Fibroblast of the aortic adventitia (primary cell): ENCODE measurements at regions not wholly inside any gene's neighbourhood (a gene's known extent, or its start where the extent isn't known, plus 50 kb on each side); places are given as distances from the start of the nearest gene placed in this dataset.

ENCODE experiments used
- DNase-seq: peaks from one replicate; pipeline ENCODE4 v3.0.0-alpha.2; 2010; ENCODE audit warnings: low read depth
- H3K4me3 ChIP-seq: 2 replicates; pipeline ENCODE4 v1.5.1; 2011; ENCODE audit warnings: low read depth, mild to moderate bottlenecking, control low read depth, low read length, moderate library complexity
- TF ChIP-seq, protein P1 (sequence below): IDR thresholded peaks from 2 replicates; pipeline ENCODE4 v1.5.1; 2011; ENCODE audit warnings: mild to moderate bottlenecking, low read length, control low read depth, inconsistent platforms; ENCODE audit not compliant: insufficient read depth

DNA sequence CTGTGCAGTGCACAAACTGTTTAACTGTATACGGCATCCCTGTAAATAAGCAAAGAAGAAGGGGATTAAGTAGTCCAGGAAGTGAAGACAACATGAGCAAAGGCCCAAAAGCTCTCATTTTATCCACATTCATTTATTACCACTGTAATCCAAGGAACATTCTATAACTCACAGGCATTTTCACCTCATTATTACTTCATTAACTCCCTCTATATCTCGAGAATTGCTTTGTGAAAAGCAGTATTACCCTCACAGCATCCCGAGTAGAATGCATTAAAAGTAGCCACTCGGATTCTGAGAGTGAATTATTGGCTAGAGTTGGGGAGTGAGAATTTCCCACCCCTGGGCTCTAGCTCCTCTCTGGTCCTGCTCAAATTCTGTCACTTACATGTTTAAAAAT is 51.0 kb upstream of the CHCHD3 start:
- DNase-seq: no peak
- no peak overlapping the region for H3K4me3 ChIP-seq
- TF ChIP-seq, protein P1, sequence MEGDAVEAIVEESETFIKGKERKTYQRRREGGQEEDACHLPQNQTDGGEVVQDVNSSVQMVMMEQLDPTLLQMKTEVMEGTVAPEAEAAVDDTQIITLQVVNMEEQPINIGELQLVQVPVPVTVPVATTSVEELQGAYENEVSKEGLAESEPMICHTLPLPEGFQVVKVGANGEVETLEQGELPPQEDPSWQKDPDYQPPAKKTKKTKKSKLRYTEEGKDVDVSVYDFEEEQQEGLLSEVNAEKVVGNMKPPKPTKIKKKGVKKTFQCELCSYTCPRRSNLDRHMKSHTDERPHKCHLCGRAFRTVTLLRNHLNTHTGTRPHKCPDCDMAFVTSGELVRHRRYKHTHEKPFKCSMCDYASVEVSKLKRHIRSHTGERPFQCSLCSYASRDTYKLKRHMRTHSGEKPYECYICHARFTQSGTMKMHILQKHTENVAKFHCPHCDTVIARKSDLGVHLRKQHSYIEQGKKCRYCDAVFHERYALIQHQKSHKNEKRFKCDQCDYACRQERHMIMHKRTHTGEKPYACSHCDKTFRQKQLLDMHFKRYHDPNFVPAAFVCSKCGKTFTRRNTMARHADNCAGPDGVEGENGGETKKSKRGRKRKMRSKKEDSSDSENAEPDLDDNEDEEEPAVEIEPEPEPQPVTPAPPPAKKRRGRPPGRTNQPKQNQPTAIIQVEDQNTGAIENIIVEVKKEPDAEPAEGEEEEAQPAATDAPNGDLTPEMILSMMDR: no peak

DNA sequence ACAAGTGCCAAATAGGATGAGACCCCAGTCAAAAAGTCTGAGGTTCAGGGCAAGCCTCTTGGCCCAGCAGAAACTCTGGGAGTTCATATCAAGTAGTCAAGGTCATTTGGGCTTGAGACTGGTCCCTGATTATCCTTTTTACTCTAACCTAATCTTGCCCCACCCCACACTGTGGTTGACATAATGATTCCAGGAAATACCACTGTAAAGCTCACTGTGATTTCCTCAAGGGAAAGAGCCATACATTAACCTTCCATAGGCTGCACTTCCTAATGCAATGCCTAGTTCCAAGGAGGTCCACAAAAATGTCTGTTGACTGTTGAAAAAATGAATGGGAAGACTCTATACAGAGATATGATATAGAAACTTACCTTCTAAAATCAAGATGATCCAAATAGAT is 52.9 kb upstream of the CHCHD3 start:
- no peak for DNase-seq
- TF ChIP-seq, protein P1: no peak
- H3K4me3 ChIP-seq: no peak overlapping the region

DNA sequence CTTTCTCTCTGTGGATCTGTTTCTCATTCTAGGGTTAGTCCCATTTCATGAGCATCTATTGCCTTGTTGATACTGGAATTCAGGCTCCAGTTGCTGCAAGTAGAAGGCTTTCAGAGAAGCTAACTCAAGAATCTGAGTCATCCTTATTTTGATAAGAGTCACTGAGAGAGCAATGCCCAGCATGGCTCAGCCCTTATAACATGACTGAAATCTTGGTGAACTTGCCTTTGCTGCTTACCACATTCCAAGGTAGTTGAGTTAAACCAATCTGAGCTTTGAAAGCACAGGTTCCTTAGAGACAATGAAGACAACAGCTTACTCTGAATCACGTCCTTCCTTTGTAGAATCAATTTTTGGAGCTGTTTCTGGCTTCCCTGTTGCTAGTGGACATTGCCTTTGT is 53.6 kb upstream of the CHCHD3 start:
- TF ChIP-seq, protein P1: no peak
- peak; percentile 30 for DNase-seq
- H3K4me3 ChIP-seq: no peak overlapping the region

DNA sequence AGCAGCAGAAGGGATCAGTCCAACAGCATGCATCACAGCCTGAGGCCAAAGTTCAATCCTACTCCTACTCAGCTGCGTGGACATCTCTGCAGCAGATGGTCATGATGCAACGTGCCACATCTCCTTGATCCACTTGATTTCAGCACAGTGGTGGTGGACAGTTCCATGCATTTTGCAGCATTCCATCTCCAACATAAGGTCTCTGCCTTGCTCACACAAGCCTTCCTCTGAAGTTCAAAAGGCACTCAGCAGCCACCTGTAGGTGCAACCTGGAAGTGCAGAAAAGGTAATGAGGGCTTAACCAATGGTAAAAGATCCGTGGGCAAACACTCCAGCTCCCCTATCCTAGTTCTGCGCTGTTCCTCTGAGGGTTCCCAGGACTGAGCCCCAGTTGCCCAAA is 57.5 kb upstream of the CHCHD3 start:
- TF ChIP-seq, protein P1: peak; percentile 37
- peak; percentile 50 for DNase-seq

DNA sequence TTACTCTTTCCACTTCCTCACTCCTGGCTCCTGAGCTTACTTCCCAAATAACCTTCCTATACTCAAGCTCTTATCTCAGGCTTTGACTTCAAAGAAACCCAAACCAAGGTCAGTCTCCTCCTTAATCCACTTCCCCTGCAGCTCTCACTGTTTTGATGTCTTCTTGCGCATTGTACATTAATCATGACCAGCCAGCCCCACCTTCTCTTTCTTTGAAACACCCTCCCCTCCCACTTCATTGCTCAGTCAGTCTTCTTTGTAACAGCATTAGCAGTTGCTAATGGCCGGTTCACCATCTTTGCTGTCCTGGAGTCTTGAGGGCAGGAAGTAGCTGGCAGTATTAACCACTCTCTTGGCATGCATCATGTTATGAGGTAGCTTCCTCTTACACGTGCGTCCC is 57.9 kb upstream of the CHCHD3 start:
- no peak for DNase-seq
- TF ChIP-seq, protein P1: no peak
- H3K4me3 ChIP-seq: no peak overlapping the region

More for the DNA sequence above, 57.5 kb upstream of the CHCHD3 start:
- no peak overlapping the region for H3K4me3 ChIP-seq

DNA sequence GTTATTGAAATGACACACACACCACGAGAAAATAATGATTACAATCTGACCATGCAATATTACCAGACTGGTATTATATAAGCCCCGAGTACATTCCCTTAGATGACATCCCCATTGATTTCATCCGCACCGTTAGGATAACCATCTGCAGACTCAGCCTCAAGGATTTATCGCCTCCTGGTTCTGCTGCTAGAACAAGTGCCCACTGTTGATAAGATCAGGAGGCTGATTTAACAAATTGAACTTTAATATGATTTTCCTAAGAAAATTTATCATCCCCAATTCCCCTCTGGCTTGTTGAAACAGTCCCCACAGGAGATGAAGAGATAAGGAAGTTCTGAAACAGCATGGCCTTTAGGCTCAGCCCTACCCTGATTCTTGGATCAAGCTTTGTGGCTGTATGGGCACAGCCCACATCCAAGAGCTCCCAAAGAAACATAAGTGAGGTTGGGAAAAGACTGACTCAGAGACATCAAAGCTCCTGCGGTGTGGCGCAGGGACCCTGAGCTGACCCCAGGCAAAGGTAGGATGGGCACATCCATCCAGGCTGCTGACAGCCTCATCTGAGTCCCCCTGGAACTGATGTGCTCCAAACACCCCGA is 59.2 kb upstream of the CHCHD3 start:
- DNase-seq: no peak
- H3K4me3 ChIP-seq: no peak overlapping the region
- TF ChIP-seq, protein P1: no peak

DNA sequence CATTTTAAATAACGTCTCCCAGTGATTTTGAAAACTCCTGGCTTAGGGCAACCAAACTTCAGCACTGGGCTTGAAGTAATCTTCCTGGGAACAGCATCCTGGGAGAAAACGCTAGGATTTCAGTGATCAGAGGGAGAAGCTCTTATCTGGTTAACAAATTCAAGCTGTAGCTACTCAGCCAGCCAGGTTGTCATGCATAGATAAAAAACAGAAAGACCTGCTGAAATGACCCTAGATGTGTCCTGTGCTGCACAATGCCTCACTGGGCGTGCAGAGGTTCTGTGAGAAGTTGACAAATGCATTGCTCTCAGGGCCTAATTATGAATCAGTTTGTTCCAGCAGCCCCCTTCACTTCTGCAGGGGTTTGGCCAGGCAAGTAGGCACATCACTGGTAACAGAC is 68.9 kb upstream of the CHCHD3 start:
- H3K4me3 ChIP-seq: no peak overlapping the region
- DNase-seq: no peak
- TF ChIP-seq, protein P1: no peak
